ENCODE measurements at regions not wholly inside any gene's neighbourhood (a gene's known extent, or its start where the extent isn't known, plus 50 kb on each side); places are given as distances from the start of the nearest gene placed in this dataset.

DNA sequence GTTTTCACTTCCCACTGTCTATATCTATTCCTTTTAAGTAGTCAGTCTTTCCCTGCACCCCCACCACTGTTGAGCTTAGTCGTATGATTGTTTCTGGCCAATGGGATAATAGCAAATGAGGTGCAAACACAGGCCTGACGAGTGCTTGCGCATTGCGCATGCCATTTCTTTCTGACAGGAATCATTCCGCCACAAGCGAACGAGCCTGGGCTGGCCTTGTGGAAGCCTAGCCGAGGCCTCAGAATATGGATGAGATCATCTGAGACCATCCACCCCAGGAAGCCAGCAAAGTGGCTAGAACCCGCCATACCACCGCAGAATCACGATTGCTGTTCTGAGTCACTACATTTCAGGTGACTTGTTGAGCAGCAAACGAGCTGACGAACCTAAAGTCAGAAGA, 52.2 kb upstream of the PRL start:
- no peak for TF ChIP-seq CTCF (IDR thresholded peaks at IDR 0.05; ENCODE audit: borderline replicate concordance, extremely low read depth, low read length, poor library complexity, severe bottlenecking)
- TF ChIP-seq EZH2 (IDR thresholded peaks at IDR 0.05; ENCODE audit: borderline replicate concordance, low read depth, low read length, severe bottlenecking), result no peak
